Upper lobe of left lung (tissue), 6 donors: ENCODE measurements at regions not wholly inside any gene's neighbourhood (a gene's known extent, or its start where the extent isn't known, plus 50 kb on each side); places are given as distances from the start of the nearest gene placed in this dataset.
"Not testable (repeated sequence)": the region's sequence is repeated elsewhere in the genome, so short reads cannot be mapped to it uniquely, and the experiment has no call there.

Source experiments
- ATAC-seq, 2 donors: fragments of 200-7000 bp; cut with Tn5 transposase; one replicate each; pipeline ENCODE4 v1.9.1; 2022; ENCODE audit warnings: mild to moderate bottlenecking in 2 of 2, moderate library complexity in 2 of 2; ENCODE audit not compliant: low FRiP score in 2 of 2
- DNase-seq, 2 donors: peaks; one replicate each; pipeline ENCODE4 v3.0.0-alpha.2; 2019 to 2020
- H3K27ac ChIP-seq, 4 donors: fragments of 200-600 bp; sonication (generic); one replicate each; pipeline ENCODE4 v1.5.1; 2016 to 2019
- H3K27me3 ChIP-seq, 4 donors: fragments of 200-600 bp; sonication (generic); one replicate each; pipeline ENCODE4 v1.5.1; 2017 to 2019
- H3K36me3 ChIP-seq, 4 donors: fragments of 200-600 bp; sonication (generic); one replicate each; pipeline ENCODE4 v1.5.1; 2016 to 2019
- H3K4me1 ChIP-seq, 4 donors: fragments of 200-600 bp; sonication (generic); one replicate each; pipeline ENCODE4 v1.5.1; 2018 to 2019
- H3K4me3 ChIP-seq, 4 donors: fragments of 200-600 bp; sonication (generic); one replicate each; pipeline ENCODE4 v1.5.1; 2017 to 2019; ENCODE audit warnings: mild to moderate bottlenecking in 2 of 4, moderate library complexity in 1 of 4
- H3K9me3 ChIP-seq, 4 donors: fragments of 200-600 bp; sonication (generic); one replicate each; pipeline ENCODE4 v1.5.1; 2018 to 2019
- CTCF ChIP-seq, 6 experiments: fragments of 450-650 bp in 4 of 6; fragments of 200-600 bp in 2 of 6; sonication (generic) in 2 of 6; IDR thresholded peaks; one replicate each; pipeline ENCODE4 v1.5.1; 2016 to 2019; ENCODE audit warnings: antibody characterized with exemption in 6 of 6
- EP300 ChIP-seq, 4 donors: sonication (generic); formaldehyde crosslinking; IDR thresholded peaks; one replicate each; pipeline ENCODE4 v1.5.1; 2017; ENCODE audit warnings: antibody characterized with exemption in 4 of 4, control low read depth in 2 of 4
- POLR2A ChIP-seq, 4 donors: fragments of 450-650 bp; IDR thresholded peaks; one replicate each; pipeline ENCODE4 v1.5.1; 2016 to 2017; ENCODE audit warnings: antibody characterized with exemption in 4 of 4, mild to moderate bottlenecking in 2 of 4
- POLR2AphosphoS5 ChIP-seq, 2 donors: sonication (generic); formaldehyde crosslinking; IDR thresholded peaks; one replicate each; pipeline ENCODE4 v1.5.1; 2017; ENCODE audit warnings: antibody characterized with exemption in 2 of 2
- WGBS, 2 donors: methylation state at CpG; one replicate each; pipeline ENCODE4 v1.1.5; 2017 to 2018; 5-methylcytosine and 5-hydroxymethylcytosine counted together
- donor health status: DM: no; HTN: no; CAD: no; lungs with moderate emphysema.
- donor health status: DM: no; HTN: yes; CAD: no; lungs with severe emphysema.

- no peak for ATAC-seq
- no peak overlapping the region for H3K27ac ChIP-seq
- no peak overlapping the region for H3K4me3 ChIP-seq
- H3K4me1 ChIP-seq, result no peaks in the 10 kb centered on the region
- H3K27me3 ChIP-seq, result no peaks in the 10 kb centered on the region
- WGBS, 2 donors, result 78 to 82% methylated on average over 5 of the region's 5 CpGs
- TF ChIP-seq CTCF (IDR thresholded peaks at IDR 0.05) (no peak), EP300 (IDR thresholded peaks at IDR 0.05) (no peak), POLR2A (IDR thresholded peaks at IDR 0.05) (no peak), POLR2AphosphoS5 (IDR thresholded peaks at IDR 0.05) (no peak)
- peaks cover 0 to 5% (median 0%) of the 10 kb centered on the region in 4 donors for H3K9me3 ChIP-seq
- H3K36me3 ChIP-seq, result no peaks in the 10 kb centered on the region
- DNase-seq, result no peak
These were observed 558.4 kb downstream of the TMEM135 start for GRCh38 chr11:87596176-87596575.

GRCh38 chr11:87589082-87589481 is 551.3 kb downstream of the TMEM135 start:
- ATAC-seq, result no peak

GRCh38 chr11:87585613-87586012 is 547.9 kb downstream of the TMEM135 start:
- DNase-seq, H3K4me1 ChIP-seq, H3K36me3 ChIP-seq, ATAC-seq, H3K4me3 ChIP-seq, H3K9me3 ChIP-seq, H3K27ac ChIP-seq, H3K27me3 ChIP-seq: not testable (repeated sequence)
- WGBS, 2 donors, result 5 to 27% methylated on average over 1 of the region's 1 CpG

More at GRCh38 chr11:87589082-87589481, 551.3 kb downstream of the TMEM135 start:
- Histone ChIP-seq H3K36me3 (no peaks in the 10 kb centered on the region), H3K4me1 (no peaks in the 10 kb centered on the region), H3K27me3 (no peaks in the 10 kb centered on the region), H3K9me3 (peaks cover 0 to 11% (median 0%) of the 10 kb centered on the region in 4 donors), H3K27ac (no peak overlapping the region), H3K4me3 (no peak overlapping the region)
- TF ChIP-seq POLR2AphosphoS5 (IDR thresholded peaks at IDR 0.05) (no peak), POLR2A (IDR thresholded peaks at IDR 0.05) (no peak), EP300 (IDR thresholded peaks at IDR 0.05) (no peak), CTCF (IDR thresholded peaks at IDR 0.05) (no peak)
- 90 to 100% methylated on average over 2 to 3 of the region's 3 CpGs for WGBS, 2 donors
- DNase-seq, result peak in 1 of 2 donors; percentile 6

- no peak overlapping the region for H3K27ac ChIP-seq
- H3K9me3 ChIP-seq, result peaks cover 0 to 2% (median 0%) of the 10 kb centered on the region in 4 donors
- H3K4me3 ChIP-seq, result no peak overlapping the region
- H3K27me3 ChIP-seq, result no peaks in the 10 kb centered on the region
- ATAC-seq (no peak), DNase-seq (no peak)
- WGBS, 2 donors, result 78 to 79% methylated on average over 2 of the region's 2 CpGs
- no peaks in the 10 kb centered on the region for H3K4me1 ChIP-seq
- TF ChIP-seq POLR2A (IDR thresholded peaks at IDR 0.05), result no peak
- no peak for TF ChIP-seq POLR2AphosphoS5 (IDR thresholded peaks at IDR 0.05)
- no peak for TF ChIP-seq EP300 (IDR thresholded peaks at IDR 0.05)
- TF ChIP-seq CTCF (IDR thresholded peaks at IDR 0.05), result no peak
- no peaks in the 10 kb centered on the region for H3K36me3 ChIP-seq
These were observed 546.2 kb downstream of the TMEM135 start for GRCh38 chr11:87583931-87584330.

- no peaks in the 10 kb centered on the region for H3K4me1 ChIP-seq
- ATAC-seq, result no peak
- no peak for TF ChIP-seq POLR2A (IDR thresholded peaks at IDR 0.05)
- TF ChIP-seq POLR2AphosphoS5 (IDR thresholded peaks at IDR 0.05), result no peak
- no peak for TF ChIP-seq CTCF (IDR thresholded peaks at IDR 0.05)
- TF ChIP-seq EP300 (IDR thresholded peaks at IDR 0.05), result no peak
- no peaks in the 10 kb centered on the region for H3K36me3 ChIP-seq
- DNase-seq, result no peak
- H3K27ac ChIP-seq, result no peak overlapping the region
- H3K27me3 ChIP-seq, result no peaks in the 10 kb centered on the region
- no peaks in the 10 kb centered on the region for H3K9me3 ChIP-seq
- H3K4me3 ChIP-seq, result no peak overlapping the region
These were observed 537.4 kb downstream of the TMEM135 start for GRCh38 chr11:87575088-87575487.
